ENCODE measurements at regions not wholly inside any gene's neighbourhood (a gene's known extent, or its start where the extent isn't known, plus 50 kb on each side); places are given as distances from the start of the nearest gene placed in this dataset.

- no peak for DNase-seq
These were observed 403.3 kb upstream of the EPHA7 start for GRCh38 chr6:93822434-93823265.

DNA sequence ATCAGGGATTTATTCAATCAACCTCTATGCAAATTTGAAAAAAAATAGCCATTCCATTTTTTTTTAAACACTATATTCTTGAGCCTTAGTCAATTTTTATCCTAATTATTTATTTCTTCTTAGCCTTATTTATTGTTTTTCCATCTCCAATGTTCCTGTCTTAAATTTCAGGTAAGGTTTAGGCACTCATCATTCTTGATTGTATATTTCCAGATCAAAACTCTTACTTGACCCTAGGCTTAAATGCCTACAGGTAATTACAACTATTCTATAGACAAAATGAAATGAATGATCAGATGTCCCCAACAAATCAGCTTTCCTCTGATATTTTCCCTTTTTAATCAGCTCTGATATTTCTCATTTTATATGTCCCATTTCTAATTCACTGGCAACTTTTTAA, 402.6 kb upstream of the EPHA7 start:
- DNase-seq: no peak

- no peak for DNase-seq
These were observed 401.2 kb upstream of the EPHA7 start for GRCh38 chr6:93820465-93821082.

DNA sequence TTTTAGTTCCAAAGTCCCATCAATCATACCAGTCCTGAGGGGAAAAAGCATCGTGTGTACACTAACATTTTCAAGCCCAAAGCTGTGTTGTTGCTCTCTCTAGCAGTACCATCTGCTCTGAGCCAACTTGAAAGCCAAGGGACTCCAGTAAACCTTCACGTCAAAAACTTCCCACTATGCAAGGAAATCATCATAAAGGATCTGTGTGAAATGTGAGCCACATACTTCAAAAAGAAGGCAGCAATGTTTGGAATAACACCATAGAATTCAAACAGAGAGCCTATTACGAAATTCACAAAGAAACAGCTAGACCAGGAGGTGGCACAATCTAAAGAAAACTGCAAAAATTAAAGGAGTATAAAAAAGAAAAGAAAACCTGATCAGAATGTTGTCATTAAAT, 399.8 kb upstream of the EPHA7 start:
- no peak for DNase-seq

DNA sequence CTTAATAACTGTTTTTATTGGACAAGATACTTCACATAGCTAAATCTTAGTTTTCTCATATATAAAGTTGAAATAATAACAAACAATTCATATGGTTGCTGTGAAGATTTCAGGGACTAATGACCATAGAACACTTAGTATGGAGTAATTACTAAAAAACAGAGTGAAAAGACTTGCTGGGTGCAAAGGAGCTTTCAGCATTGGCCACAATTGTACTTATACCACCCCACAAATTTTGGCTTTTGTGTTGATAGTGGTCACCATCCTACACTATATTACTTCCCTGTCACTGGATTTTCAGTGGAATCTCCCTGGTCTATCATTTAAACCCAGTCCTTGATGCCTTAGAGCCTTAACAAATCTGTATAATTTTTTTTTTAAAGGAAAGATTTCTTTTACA, 398.6 kb upstream of the EPHA7 start:
- DNase-seq: no peak

DNA sequence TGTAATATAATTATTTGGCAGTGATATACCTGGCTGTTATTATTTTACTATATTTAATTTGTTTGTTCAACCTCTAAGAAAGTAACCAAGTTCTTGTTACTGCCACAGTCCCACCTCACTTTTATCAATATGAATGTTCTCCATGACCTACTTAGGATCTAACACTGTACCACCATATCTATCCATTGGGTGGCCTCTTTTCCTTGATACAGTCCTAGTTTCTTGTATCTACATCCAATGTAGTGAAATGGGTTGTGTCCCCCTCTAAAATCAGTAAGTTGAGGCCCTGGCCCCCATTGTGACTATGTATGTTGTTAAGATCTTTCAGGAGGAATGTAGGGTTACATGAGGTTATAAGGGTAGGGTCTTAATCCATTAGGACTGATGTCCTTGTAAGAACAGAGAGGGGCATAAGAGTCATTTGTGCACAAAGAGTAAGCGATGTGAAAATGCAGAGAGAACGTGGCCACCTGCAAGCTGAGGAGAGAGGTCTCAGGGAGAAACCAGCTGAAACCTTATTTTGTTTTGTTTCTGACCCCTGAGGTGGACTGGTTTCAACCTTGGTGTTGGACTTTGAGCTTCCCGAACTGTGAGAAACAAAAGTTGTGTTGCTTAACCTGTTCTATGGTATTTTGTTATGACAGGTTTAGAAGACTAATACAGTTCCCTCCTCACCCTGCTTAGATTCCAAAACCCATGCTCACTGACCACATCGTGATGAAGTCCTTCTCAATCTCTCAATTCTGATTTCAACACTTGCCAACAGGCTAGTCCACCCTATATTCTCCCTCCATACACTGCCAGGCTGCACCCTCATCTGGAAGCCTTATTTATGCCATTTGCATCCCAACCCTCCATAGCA, 387.3 kb upstream of the EPHA7 start:
- no peak for DNase-seq

DNA sequence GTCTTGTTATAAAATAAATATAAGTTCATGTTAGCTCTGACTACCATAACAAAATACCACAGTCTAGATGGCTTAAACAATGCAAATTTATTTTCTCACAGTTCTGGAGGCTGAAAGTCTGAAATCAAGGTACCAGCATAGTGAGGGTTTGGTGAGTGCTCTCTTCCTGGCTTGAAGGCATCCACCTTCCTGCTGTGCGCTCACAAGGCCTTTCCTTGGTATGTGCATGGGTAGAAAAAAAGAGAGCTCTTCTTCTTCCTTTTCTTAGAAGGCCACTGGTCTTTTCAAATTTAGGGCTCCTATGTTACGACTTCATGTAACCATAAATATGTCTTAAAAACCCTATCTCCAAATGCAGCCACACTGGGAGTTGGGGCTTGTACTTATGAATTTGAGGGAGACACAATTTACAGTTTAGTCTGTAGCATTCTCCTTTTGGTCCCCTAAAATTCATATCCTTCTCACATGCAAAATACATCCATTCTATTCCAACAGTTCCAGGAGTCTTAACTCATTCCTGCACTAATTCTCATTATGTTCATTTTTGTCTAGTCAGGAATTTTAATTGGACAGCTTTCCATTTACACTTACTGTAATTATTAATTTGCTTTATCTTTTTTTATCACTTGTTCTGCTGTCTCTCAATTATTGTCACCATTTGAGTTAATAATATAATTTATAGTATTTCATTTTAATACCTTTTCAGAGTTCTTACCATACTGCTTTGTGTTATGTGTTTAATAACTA, 381.9 kb upstream of the EPHA7 start:
- no peak for DNase-seq

DNA sequence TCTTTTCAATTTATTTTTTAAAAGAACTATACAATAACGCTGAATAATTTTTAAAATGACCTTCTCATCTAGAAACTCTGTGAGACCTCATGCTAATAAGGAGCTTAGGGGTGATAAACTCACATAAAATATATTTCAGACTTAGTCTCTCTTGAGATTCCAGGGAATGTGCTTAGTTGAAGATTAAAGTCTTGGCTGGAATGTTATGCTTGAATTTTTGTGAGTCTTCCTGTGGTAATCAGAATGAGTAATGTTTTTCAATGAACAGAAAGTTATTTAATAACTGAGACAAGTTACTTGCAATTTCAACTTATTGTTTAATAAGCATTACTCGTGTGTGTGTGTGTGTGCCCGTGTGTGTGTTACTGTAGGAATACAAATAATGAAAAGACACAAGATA, 379.9 kb upstream of the EPHA7 start:
- DNase-seq: no peak

DNA sequence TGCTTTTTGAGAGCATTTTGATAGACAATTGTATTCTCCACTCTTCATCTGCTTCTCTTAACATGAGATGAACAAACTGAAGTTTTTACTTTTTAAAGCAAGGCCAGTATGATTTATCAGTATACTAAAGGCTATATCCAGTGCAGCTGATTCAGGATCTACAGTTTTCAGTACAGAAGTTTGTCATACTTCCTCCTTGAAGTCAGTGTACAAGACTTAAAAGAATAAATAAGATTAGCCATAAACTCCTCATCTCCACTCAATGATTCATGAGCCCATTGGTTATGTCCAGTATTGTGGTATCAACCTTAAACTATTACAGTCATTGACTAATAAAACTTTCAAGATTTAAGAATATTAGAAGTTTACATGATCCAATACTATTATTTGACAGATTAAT, 374.8 kb upstream of the EPHA7 start:
- DNase-seq: no peak

DNA sequence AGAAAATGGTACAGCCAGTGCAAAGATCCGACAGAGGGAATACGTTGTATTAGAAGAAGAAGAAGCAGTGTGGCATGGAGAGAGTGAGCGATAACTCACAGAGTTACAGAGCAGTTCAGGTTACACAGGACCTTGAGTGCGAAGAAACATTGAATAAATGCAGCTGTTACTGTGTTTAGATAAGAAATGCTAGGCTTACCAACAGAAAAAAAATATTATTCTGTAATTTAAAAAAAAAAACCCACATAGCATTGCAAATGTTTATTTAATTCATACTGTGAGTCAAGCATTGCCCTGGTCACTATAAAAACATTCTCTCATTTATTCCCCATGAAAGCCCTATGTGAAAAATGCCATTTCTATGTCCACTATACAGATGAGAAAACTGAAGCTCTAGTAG, 373.4 kb upstream of the EPHA7 start:
- DNase-seq: no peak

- no peak for DNase-seq
These were observed 371.6 kb upstream of the EPHA7 start for GRCh38 chr6:93790981-93791380.

- no peak for DNase-seq
These were observed 370.2 kb upstream of the EPHA7 start for GRCh38 chr6:93789532-93789931.

- DNase-seq: no peak
These were observed 368.5 kb upstream of the EPHA7 start for GRCh38 chr6:93787841-93788240.

DNA sequence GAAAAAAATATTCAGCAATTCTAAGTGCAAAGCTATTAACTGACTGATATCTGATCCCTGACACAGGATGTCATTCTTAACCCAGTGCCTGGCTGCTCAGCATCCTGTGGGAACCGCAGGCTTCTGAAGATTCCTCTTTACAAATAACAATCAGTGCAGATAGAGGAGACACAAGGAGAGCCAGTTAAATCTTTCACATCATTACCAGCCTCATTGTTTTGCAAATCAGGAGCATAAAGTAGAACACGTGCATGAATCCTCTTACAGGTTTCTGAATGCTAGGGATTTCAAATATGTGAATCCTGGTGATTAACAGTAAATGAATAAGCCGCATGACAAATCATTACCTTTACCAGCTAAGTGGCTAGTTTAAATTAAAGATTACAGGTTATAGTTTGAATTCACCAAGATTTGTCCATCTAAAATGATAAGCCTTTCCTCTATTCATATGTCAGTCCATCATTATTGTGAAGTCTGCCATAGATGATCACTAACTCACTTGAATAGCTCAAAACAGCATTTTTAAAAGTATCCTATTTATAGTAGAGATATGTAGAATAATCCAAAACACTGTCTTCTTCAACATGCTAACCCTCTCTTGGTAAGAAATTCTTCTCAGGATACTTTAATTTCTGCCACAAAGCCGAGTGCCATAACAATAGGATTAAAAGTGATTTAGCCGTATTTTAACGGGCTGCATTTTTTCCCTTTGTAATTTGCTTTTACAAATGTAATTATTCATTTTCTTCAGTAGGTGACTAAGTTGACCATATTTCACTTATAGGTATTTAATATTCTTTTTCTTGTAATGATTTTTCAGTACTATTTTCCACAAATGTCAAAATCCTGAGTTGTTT, 367.3 kb upstream of the EPHA7 start:
- no peak for DNase-seq

DNA sequence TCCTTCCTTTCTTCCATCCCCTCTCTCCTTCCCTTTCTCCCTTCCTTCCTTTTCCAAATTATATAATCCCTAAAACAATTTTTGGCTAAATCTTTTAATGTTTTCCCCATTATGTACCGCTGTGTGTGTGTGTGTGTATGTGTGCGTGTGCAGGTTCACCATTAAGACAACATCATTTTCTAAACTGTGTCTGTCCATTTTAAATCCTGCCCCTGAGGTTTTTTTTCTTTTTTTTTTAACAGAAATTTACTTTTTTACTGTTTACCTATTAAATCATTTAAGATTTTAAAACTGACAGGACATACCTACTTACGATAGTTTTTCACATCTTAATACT, 366.3 kb upstream of the EPHA7 start:
- no peak for DNase-seq

DNA sequence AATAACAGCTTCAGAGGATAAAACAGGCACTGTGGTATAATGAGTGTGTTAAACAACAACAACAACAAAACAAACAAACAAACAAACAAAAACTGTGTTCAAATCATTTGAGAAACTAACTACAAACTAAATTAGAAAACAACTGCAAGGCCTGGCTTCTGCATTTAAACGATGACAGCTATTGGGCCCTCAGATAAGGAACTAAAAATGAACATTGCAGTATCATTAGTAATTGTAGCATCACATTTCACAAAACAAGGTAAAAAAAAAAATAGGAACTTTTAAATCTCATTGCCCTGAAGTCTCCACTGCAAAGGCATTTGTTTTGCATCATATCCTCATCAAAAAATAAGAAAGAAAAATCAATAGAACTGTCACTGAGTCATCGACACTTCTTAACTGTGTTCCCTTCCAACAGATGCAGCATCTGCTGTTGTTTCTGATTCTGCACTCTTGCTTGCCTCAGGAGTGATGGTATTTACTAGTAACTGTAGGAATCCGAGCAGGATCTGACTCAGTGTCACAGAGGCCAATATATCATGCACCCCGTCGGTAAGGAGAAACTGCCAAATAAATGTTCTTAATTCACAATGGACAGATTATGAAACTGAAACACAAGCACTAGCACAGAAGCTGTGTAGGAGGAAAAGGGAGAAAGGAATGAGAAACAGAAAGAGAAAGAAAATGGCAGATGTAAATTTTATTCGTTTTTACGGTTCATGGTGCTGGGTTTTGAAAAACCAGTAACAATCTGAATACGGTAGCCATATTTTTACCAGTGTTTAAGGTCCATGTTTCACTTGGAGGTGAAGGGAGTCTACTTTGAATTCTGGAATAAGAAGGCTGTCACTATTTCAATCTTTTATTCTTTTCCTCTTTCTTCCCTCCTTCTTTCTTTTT, 365.7 kb upstream of the EPHA7 start:
- no peak for DNase-seq

GRCh38 chr6:93779086-93779841, 359.9 kb upstream of the EPHA7 start:
- peak; percentile 42 for DNase-seq

- DNase-seq: no peak
These were observed 339.8 kb upstream of the EPHA7 start for GRCh38 chr6:93759190-93759589.

GRCh38 chr6:93751969-93752368, 332.6 kb upstream of the EPHA7 start:
- DNase-seq: no peak

GRCh38 chr6:93749930-93750329, 330.6 kb upstream of the EPHA7 start:
- DNase-seq: no peak

Data from right forelimb (tissue), 1 donor.